ENCODE measurements at regions not wholly inside any gene's neighbourhood (a gene's known extent, or its start where the extent isn't known, plus 50 kb on each side); places are given as distances from the start of the nearest gene placed in this dataset.

DNA sequence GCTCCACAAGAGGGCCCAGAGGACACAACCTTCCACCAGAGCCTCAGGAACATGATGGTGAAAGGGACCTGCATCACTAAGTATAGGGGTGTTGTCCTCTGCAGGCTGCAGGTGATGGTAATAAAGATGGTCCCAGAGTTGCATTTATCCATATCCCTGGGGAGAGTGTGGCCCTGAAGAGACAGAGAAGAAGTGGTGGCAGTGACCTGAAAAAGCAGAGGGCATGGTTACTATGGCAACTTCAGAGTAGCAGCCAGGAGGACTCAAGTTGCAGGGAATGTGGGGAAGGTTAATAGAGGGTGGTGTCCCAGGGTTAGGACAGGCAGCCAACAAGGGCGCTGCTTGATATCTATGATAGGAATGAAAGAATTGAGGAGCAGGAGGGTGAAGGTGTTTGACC lies 57.1 kb downstream of the HLA-A start:
- TF ChIP-seq EZH2 (IDR thresholded peaks at IDR 0.05; ENCODE audit: insufficient read depth, poor library complexity, severe bottlenecking), result no peak
- no peak for TF ChIP-seq EZH2phosphoT487 (IDR thresholded peaks at IDR 0.05; ENCODE audit: insufficient read depth, low read depth)
